Brain microvascular endothelial cell (primary cell): ENCODE measurements at regions not wholly inside any gene's neighbourhood (a gene's known extent, or its start where the extent isn't known, plus 50 kb on each side); places are given as distances from the start of the nearest gene placed in this dataset.

Experiments used
- DNase-seq: peaks from one replicate; pipeline ENCODE4 v3.0.0-alpha.2; 2020
- H3K27ac ChIP-seq: fragments of 250-450 bp; sonication (Bioruptor Pico); 2 replicates; pipeline ENCODE4 v1.5.1; 2020; ENCODE audit warnings: mild to moderate bottlenecking, moderate library complexity
- H3K27me3 ChIP-seq: fragments of 250-450 bp; sonication (Bioruptor Pico); replicated peaks from 2 replicates; pipeline ENCODE4 v1.5.1; 2020; ENCODE audit warnings: mild to moderate bottlenecking
- H3K36me3 ChIP-seq: fragments of 250-450 bp; sonication (Bioruptor Pico); replicated peaks from 2 replicates; pipeline ENCODE4 v1.5.1; 2020; ENCODE audit warnings: mild to moderate bottlenecking
- H3K4me3 ChIP-seq: 2 replicates; pipeline ENCODE4 v1.5.1; 2011; ENCODE audit warnings: low read depth, mild to moderate bottlenecking, control low read depth, low read length, moderate library complexity
- in situ Hi-C: cut with HindIII; loops from 2 replicates; pipeline ENCODE4 v1.10.0; 2017; ENCODE audit warnings: low sequenced_read_pairs, low pct_ligation_motif_present
- TF ChIP-seq, protein P1 (sequence below): IDR thresholded peaks from 2 replicates; pipeline ENCODE4 v1.5.1; 2011; ENCODE audit warnings: low read depth, mild to moderate bottlenecking, moderate library complexity, low read length, control low read depth, inconsistent platforms; ENCODE audit errors: missing control alignments

DNA sequence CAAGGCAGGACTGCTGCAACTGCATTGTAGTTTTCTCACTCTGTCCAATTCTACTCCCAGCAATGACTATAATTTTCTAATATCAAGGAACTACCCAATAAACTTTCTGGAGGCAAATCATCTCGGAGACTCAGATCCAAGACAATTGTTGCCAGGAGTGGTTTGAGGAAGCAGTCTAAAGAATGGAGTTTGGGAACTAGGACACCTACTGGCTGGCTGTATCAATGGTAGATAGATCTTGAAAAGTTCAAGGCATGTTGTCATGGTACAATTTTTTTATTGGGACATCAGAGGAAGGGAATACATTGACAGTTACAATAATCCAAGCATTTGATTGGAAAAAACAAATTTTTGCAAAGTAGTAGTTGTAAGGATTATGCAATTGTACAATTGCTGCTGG, 648.3 kb upstream of the SLITRK6 start:
- in situ Hi-C loops: no loop called here
- no peak overlapping the region for H3K4me3 ChIP-seq
- H3K27me3 ChIP-seq: no peaks in the 10 kb centered on the region
- TF ChIP-seq, protein P1, sequence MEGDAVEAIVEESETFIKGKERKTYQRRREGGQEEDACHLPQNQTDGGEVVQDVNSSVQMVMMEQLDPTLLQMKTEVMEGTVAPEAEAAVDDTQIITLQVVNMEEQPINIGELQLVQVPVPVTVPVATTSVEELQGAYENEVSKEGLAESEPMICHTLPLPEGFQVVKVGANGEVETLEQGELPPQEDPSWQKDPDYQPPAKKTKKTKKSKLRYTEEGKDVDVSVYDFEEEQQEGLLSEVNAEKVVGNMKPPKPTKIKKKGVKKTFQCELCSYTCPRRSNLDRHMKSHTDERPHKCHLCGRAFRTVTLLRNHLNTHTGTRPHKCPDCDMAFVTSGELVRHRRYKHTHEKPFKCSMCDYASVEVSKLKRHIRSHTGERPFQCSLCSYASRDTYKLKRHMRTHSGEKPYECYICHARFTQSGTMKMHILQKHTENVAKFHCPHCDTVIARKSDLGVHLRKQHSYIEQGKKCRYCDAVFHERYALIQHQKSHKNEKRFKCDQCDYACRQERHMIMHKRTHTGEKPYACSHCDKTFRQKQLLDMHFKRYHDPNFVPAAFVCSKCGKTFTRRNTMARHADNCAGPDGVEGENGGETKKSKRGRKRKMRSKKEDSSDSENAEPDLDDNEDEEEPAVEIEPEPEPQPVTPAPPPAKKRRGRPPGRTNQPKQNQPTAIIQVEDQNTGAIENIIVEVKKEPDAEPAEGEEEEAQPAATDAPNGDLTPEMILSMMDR: no peak
- no peaks in the 10 kb centered on the region for H3K36me3 ChIP-seq
- DNase-seq: no peak
- no peak overlapping the region for H3K27ac ChIP-seq

DNA sequence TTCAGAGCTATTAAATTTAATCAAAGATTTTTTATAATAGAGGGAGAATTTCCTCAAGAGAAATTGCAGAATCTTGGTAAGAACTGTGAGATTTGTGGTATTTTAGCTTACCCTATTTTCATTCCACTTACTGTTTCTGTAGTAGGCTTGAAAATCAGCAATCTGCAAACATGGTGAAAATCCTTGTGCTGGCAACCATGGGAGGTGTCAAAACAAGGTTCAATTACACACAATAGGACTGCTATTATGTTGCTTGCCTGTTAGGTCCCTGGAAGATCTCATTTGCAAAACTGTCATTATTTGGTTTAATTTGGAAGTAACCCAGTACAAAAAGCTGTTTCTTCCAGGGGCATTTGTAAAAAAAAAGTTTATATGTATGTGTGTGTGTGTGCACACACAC, 662.8 kb upstream of the SLITRK6 start:
- TF ChIP-seq, protein P1: no peak
- in situ Hi-C loops: no loop called here

DNA sequence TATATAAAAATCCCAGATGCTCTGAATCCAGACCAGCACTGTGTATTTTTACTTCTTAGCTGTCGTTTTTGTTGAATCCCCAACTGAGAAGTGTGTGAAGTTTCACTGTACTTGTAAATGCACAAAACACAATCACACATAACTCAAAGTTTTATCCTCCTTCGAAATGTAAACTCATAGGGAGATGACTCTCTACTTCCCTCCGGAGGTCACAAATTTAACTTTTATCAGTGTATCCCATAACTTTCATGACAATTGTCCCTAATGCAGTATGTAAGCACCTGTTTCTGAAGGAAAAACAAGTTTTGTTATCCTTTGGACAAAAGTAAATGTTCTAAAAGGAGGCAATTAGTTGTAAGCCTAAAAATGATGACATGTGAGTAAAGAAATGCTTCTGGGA, 665.0 kb upstream of the SLITRK6 start:
- DNase-seq: no peak
- Histone ChIP-seq H3K36me3 (no peaks in the 10 kb centered on the region), H3K4me3 (no peak overlapping the region), H3K27ac (no peak overlapping the region), H3K27me3 (no peaks in the 10 kb centered on the region)
- TF ChIP-seq, protein P1: peak; percentile 41
- in situ Hi-C loops: no loop called here

More for the DNA sequence above, 662.8 kb upstream of the SLITRK6 start:
- no peaks in the 10 kb centered on the region for H3K36me3 ChIP-seq
- H3K27me3 ChIP-seq: no peaks in the 10 kb centered on the region
- DNase-seq: no peak
- H3K27ac ChIP-seq: no peak overlapping the region
- H3K4me3 ChIP-seq: no peak overlapping the region

- no peak overlapping the region for H3K4me3 ChIP-seq
- H3K27ac ChIP-seq: no peak overlapping the region
- DNase-seq: no peak
- in situ Hi-C loops: no loop called here
- no peaks in the 10 kb centered on the region for H3K27me3 ChIP-seq
- TF ChIP-seq, protein P1: no peak
- no peaks in the 10 kb centered on the region for H3K36me3 ChIP-seq
These were observed 675.8 kb upstream of the SLITRK6 start for GRCh38 chr13:86474971-86475370.

DNA sequence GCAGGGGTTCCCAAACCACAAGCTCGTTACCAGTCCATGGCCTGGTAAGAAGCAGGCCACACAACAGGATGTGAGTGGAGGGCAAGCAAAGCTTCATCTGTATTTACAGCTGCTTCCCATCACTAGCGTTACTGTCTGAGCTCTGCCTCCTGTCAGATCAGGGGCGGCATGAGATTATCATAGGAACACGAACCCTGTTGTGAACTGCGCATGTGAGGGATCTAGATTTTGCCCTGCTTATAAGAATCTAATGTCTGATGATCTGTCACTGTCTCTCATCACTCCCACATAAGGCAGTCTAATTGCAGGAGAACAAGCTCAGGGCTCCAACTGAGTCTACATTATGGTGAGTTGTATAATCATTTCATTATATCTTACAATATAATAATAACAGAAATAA, 677.4 kb upstream of the SLITRK6 start:
- in situ Hi-C loops: no loop called here
- Histone ChIP-seq H3K27me3 (no peaks in the 10 kb centered on the region), H3K4me3 (no peak overlapping the region), H3K36me3 (no peaks in the 10 kb centered on the region), H3K27ac (no peak overlapping the region)
- TF ChIP-seq, protein P1: no peak
- no peak for DNase-seq

GRCh38 chr13:86486582-86486981, 687.4 kb upstream of the SLITRK6 start:
- in situ Hi-C loops: no loop called here
- H3K36me3 ChIP-seq: no peaks in the 10 kb centered on the region
- H3K27ac ChIP-seq: no peak overlapping the region
- TF ChIP-seq, protein P1: no peak
- DNase-seq: no peak
- H3K27me3 ChIP-seq: no peaks in the 10 kb centered on the region
- no peak overlapping the region for H3K4me3 ChIP-seq
